ENCODE measurements at regions not wholly inside any gene's neighbourhood (a gene's known extent, or its start where the extent isn't known, plus 50 kb on each side); places are given as distances from the start of the nearest gene placed in this dataset.

- no peak for TF ChIP-seq CTCF (IDR thresholded peaks at IDR 0.05; ENCODE audit: low read length, missing control alignments)
- DNase-seq (ENCODE audit: low read depth) = no peak
- no peak overlapping the region for H3K4me3 ChIP-seq (replicated peaks; ENCODE audit: low read depth, low read length)
Measured at GRCh38 chr13:87867426-87867825, 196.3 kb downstream of the SLITRK5 start.

DNA sequence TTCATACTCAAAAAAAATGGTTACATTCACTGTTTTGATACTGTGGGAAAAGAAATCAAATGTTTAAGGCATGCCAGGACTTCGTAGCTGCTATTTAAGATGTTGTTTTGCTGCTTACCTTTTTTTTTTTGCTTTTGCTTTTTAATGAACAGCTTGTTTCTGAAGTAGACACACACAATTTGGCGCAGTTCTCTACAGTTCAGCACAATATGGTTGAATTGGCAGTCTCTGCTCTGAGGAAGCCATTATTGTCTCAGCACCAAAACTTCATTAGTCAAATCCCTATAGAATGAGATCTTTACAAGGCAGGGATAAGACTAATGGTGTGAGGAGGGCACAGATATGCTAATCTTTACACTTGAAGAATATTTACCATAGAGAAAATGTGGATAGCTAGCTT is 197.6 kb downstream of the SLITRK5 start:
- no peak for TF ChIP-seq CTCF (IDR thresholded peaks at IDR 0.05; ENCODE audit: low read length, missing control alignments)
- no peak for DNase-seq (ENCODE audit: low read depth)
- no peak overlapping the region for H3K4me3 ChIP-seq (replicated peaks; ENCODE audit: low read depth, low read length)

DNA sequence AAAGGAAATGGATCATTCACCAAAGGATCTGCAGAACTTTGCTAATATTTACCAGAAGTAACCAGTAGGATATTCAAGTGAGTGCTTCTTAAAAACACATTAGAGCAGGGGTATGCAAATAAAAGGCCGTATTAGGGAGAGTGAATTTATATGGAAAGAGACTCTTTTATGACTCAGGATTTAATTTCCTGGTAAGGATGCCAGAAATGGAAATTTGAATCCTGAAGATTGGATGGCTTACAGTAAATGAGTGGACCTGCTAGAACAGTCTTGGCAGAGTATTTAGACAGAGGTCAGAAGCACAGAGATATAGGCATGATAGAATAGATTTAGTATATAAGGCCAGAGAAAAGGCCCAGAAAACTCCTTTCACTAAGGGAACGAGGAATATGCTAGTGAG is 201.6 kb downstream of the SLITRK5 start:
- no peak for TF ChIP-seq CTCF (IDR thresholded peaks at IDR 0.05; ENCODE audit: low read length, missing control alignments)
- no peak for DNase-seq (ENCODE audit: low read depth)
- H3K4me3 ChIP-seq (replicated peaks; ENCODE audit: low read depth, low read length) = no peak overlapping the region

- no peak for TF ChIP-seq CTCF (IDR thresholded peaks at IDR 0.05; ENCODE audit: low read length, missing control alignments)
- DNase-seq (ENCODE audit: low read depth) = no peak
- no peak overlapping the region for H3K4me3 ChIP-seq (replicated peaks; ENCODE audit: low read depth, low read length)
Measured at GRCh38 chr13:87877477-87877876, 206.3 kb downstream of the SLITRK5 start.

DNA sequence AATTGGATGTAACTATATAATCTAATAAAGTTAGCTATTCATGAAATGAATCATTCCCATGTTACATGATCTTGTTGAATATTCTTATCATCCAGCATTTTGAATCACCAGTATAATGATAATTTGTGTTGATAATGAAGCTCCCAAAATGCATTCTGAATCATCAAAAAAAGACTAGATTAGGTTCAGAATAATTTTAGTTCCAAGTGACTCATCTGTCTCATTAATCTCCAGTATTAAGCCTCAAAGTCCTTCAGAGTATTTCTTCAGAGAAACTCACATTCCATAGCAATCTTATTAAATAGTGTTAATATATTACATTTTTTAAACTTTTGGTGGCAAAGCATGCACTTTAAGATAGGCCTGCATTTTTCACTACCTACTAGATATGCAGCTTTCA is 207.5 kb downstream of the SLITRK5 start:
- DNase-seq (ENCODE audit: low read depth) = no peak
- no peak for TF ChIP-seq CTCF (IDR thresholded peaks at IDR 0.05; ENCODE audit: low read length, missing control alignments)
- H3K4me3 ChIP-seq (replicated peaks; ENCODE audit: low read depth, low read length) = no peak overlapping the region

- peak; percentile 10 for DNase-seq (ENCODE audit: low read depth)
- TF ChIP-seq CTCF (IDR thresholded peaks at IDR 0.05; ENCODE audit: low read length, missing control alignments) = no peak
- H3K4me3 ChIP-seq (replicated peaks; ENCODE audit: low read depth, low read length) = no peak overlapping the region
Measured at GRCh38 chr13:87884884-87885283, 213.7 kb downstream of the SLITRK5 start.

DNA sequence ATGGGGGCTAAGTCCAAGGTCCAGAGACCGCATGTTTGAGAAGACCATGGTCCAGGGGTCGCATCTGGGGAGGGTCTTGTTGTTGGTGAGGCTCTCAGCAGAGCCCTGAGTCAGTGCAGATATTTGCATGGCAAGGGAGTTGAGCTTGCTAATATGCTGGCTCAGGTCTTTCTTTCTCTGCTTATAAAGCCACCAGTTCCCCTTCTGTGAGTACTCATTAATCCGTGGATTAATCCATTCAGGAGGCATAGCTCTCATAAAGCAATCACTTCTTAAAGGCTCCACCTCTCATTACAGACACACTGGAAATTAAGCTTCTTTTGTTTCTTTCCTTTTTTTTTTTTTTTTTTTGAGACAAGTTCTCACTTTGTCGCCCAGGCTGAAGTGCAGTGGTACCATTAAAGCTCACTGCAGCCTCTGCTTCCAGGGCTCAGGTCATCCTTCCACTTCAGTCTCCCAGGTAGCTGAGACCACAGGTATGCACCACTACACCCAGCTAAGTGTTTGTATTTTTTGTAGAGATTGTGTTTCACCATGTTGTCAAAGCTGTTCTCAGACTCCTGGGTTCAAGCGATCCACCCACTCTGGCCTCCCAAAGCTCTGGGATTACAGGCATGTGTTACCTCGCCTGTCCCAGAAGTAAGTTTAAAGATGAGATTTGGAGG is 216.4 kb downstream of the SLITRK5 start:
- TF ChIP-seq CTCF (IDR thresholded peaks at IDR 0.05; ENCODE audit: low read length, missing control alignments) = no peak
- no peak overlapping the region for H3K4me3 ChIP-seq (replicated peaks; ENCODE audit: low read depth, low read length)
- no peak for DNase-seq (ENCODE audit: low read depth)
